GM12878 (cell line): ENCODE measurements at regions not wholly inside any gene's neighbourhood (a gene's known extent, or its start where the extent isn't known, plus 50 kb on each side); places are given as distances from the start of the nearest gene placed in this dataset.

Experiments
- ATAC-seq: fragments of 200-7000 bp; cut with Tn5 transposase; 3 replicates; pipeline ENCODE4 v1.9.1; 2020; ENCODE audit warnings: mild to moderate bottlenecking, moderate library complexity
- BruUV-seq: library from RNA; stranded (reverse); fragments of 400-500 nt; replicated peaks from 2 replicates; lab custom pipeline; 2021; lab: Mats Ljungman, UMichigan
- CTCF ChIA-PET: fragments of 300-600 bp; sonication (Branson Sonifier 250); formaldehyde crosslinking; extraction: SDS; loops from one replicate; lab custom pipeline; 2021; ENCODE audit warnings: inconsistent platforms; lab: Yijun Ruan, JAX
- POLR2A ChIA-PET: fragments of 350-600 bp; formaldehyde crosslinking; extraction: SDS; loops from one replicate; lab custom pipeline; 2021; ENCODE audit warnings: inconsistent platforms; lab: Charles Lee
- RAD21 ChIA-PET: fragments of 300-600 bp; sonication (Branson Sonifier 250); formaldehyde crosslinking; loops from one replicate; lab custom pipeline; 2023; ENCODE audit warnings: antibody characterized with exemption; ENCODE audit not compliant: unreplicated experiment; lab: Charles Lee
- SMC1A ChIA-PET: fragments of 300-600 bp; sonication (Branson Sonifier 250); formaldehyde crosslinking; loops from one replicate; lab custom pipeline; 2023; ENCODE audit not compliant: unreplicated experiment, uncharacterized antibody; lab: Charles Lee
- DNase-seq: peaks from one replicate; pipeline ENCODE4 v3.0.0-alpha.2; 2011; ENCODE audit warnings: low read depth, low spot score
- FAIRE-seq: peaks from 3 replicates; lab custom pipeline; 2011; peaks lifted over from hg19 to GRCh38; lab: Jason Lieb, UNC
- H2AFZ ChIP-seq: 2 replicates; pipeline ENCODE4 v1.6.0; 2011; ENCODE audit warnings: low read depth, low read length, control low read depth; ENCODE audit not compliant: control insufficient read depth
- H3K27ac ChIP-seq: 2 replicates; pipeline ENCODE4 v1.5.1; 2011; ENCODE audit warnings: control low read depth; ENCODE audit not compliant: control insufficient read depth, insufficient read depth
- H3K27me3 ChIP-seq, 2 experiments: replicated peaks in 1 of 2; 2 replicates each; pipeline versions ENCODE4 v1.6.0 to v1.6.1; 2011; ENCODE audit warnings: low read length in 1 of 2; ENCODE audit not compliant: control insufficient read depth in 2 of 2, insufficient read depth in 2 of 2
- H3K36me3 ChIP-seq, 2 experiments: 2 replicates each; pipeline ENCODE4 v1.5.1; 2011; ENCODE audit warnings: low read length in 1 of 2; ENCODE audit not compliant: control insufficient read depth in 2 of 2, insufficient read depth in 2 of 2
- H3K4me1 ChIP-seq: 2 replicates; pipeline ENCODE4 v1.6.1; 2011; ENCODE audit warnings: mild to moderate bottlenecking, low read length, moderate library complexity, mixed read lengths; ENCODE audit not compliant: control insufficient read depth, insufficient read depth
- H3K4me2 ChIP-seq: 2 replicates; pipeline ENCODE4 v1.6.0; 2011; ENCODE audit warnings: control low read depth; ENCODE audit not compliant: control insufficient read depth, insufficient read depth
- H3K4me3 ChIP-seq: fragments of 200-600 bp; sonication (generic); 2 replicates; pipeline ENCODE4 v1.5.1; 2016
- H3K79me2 ChIP-seq: 2 replicates; pipeline ENCODE4 v1.6.0; 2011; ENCODE audit warnings: low read length; ENCODE audit not compliant: control insufficient read depth, insufficient read depth
- H3K9ac ChIP-seq: 2 replicates; pipeline ENCODE4 v1.8.0; 2011; ENCODE audit warnings: low read length, control low read depth, mixed read lengths; ENCODE audit not compliant: control insufficient read depth, insufficient read depth
- H3K9me3 ChIP-seq: replicated peaks from 3 replicates; pipeline ENCODE4 v1.5.1; 2011; ENCODE audit warnings: mild to moderate bottlenecking, low read length; ENCODE audit not compliant: control insufficient read depth, insufficient read depth
- H4K20me1 ChIP-seq: 2 replicates; pipeline ENCODE4 v1.6.0; 2011; ENCODE audit not compliant: control insufficient read depth, insufficient read depth
- EED ChIP-seq: sonication (generic); IDR thresholded peaks from 2 replicates; pipeline ENCODE4 v1.6.1; 2016; ENCODE audit warnings: antibody characterized with exemption, low read depth
- IRF5 ChIP-seq: fragments of 450-650 bp; IDR thresholded peaks from 2 replicates; pipeline ENCODE4 v1.6.1; 2017; ENCODE audit warnings: borderline replicate concordance
- MAX ChIP-seq: IDR thresholded peaks from 2 replicates; pipeline ENCODE4 v1.6.1; 2012; ENCODE audit warnings: low read depth, low read length, improper control_type of control experiment
- NFYA ChIP-seq: IDR thresholded peaks from 2 replicates; pipeline ENCODE4 v1.6.1; 2011; ENCODE audit warnings: low read depth, mild to moderate bottlenecking, low read length, improper control_type of control experiment, borderline replicate concordance
- RELB ChIP-seq: fragments of 450-650 bp; IDR thresholded peaks from 2 replicates; pipeline ENCODE4 v1.6.1; 2017; ENCODE audit warnings: low read depth, mild to moderate bottlenecking, moderate library complexity
- SIN3A ChIP-seq: IDR thresholded peaks from 2 replicates; pipeline ENCODE4 v1.6.1; 2012; ENCODE audit warnings: low read depth, low read length, improper control_type of control experiment
- ZNF207 ChIP-seq: fragments of 450-650 bp; IDR thresholded peaks from 2 replicates; pipeline ENCODE4 v1.6.1; 2014; ENCODE audit warnings: antibody characterized with exemption, mild to moderate bottlenecking, borderline replicate concordance
- WGBS: methylation state at CpG from one replicate; pipeline ENCODE4 v1.1.6; 2016; ENCODE audit warnings: low lambda C conversion rate; ENCODE audit not compliant: insufficient replicate concordance, insufficient coverage; ENCODE audit errors: missing lambda C conversion rate; 5-methylcytosine and 5-hydroxymethylcytosine counted together
- in situ Hi-C: fragments of 300-500 bp; cut with MboI; formaldehyde crosslinking; loops from 9 replicates; pipeline ENCODE4 v1.14.3; 2018; ENCODE audit warnings: mixed read lengths
- intact Hi-C: fragments of 100-400 bp; cut with micrococcal nuclease; formaldehyde crosslinking; loops from one replicate; pipeline ENCODE4 v1.14.2; 2022; ENCODE audit not compliant: unreplicated experiment
- TF ChIP-seq, protein P1 (sequence below): IDR thresholded peaks from 2 replicates; pipeline ENCODE4 v1.6.1; 2011; ENCODE audit warnings: low read depth, low read length, improper control_type of control experiment, borderline replicate concordance
- TF ChIP-seq, protein P2 (sequence below): fragments of 150-350 bp; IDR thresholded peaks from 2 replicates; pipeline ENCODE4 v1.6.1; 2016; ENCODE audit warnings: low read depth, low read length
- TF ChIP-seq, protein P3 (sequence below): fragments of 450-650 bp; IDR thresholded peaks from 2 replicates; pipeline ENCODE4 v1.6.1; 2016; ENCODE audit warnings: mild to moderate bottlenecking, moderate library complexity, borderline replicate concordance

- POLR2A ChIA-PET, result no interaction called here
- intact Hi-C loops, result no loop called here
Measured at GRCh38 chr6:112595841-112596240, 248.7 kb downstream of the RFPL4B start.

More at GRCh38 chr6:112595841-112596240, 248.7 kb downstream of the RFPL4B start:
- RAD21 ChIA-PET, result no interaction called here
- H3K4me3 ChIP-seq, result no peak overlapping the region
- SMC1A ChIA-PET, result no interaction called here
- CTCF ChIA-PET, result no interaction called here
- FAIRE-seq, result no peak
- no peaks in the 10 kb centered on the region for H3K9me3 ChIP-seq
- no peaks in the 10 kb centered on the region for H3K27me3 ChIP-seq
- no TSS peak for BruUV-seq
- H2AFZ ChIP-seq, result no peak overlapping the region
- H4K20me1 ChIP-seq, result no peaks in the 10 kb centered on the region
- H3K36me3 ChIP-seq, result no peaks in the 10 kb centered on the region
- no peaks in the 10 kb centered on the region for H3K79me2 ChIP-seq
- WGBS, result 19% methylated on average over 2 of the region's 2 CpGs
- no peak for DNase-seq
- TF ChIP-seq EED (no peak), MAX (no peak), ZNF207 (no peak), SIN3A (no peak), IRF5 (no peak), NFYA (no peak), RELB (no peak)
- TF ChIP-seq, protein P1, sequence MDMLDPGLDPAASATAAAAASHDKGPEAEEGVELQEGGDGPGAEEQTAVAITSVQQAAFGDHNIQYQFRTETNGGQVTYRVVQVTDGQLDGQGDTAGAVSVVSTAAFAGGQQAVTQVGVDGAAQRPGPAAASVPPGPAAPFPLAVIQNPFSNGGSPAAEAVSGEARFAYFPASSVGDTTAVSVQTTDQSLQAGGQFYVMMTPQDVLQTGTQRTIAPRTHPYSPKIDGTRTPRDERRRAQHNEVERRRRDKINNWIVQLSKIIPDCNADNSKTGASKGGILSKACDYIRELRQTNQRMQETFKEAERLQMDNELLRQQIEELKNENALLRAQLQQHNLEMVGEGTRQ, result no peak
- TF ChIP-seq, protein P2, sequence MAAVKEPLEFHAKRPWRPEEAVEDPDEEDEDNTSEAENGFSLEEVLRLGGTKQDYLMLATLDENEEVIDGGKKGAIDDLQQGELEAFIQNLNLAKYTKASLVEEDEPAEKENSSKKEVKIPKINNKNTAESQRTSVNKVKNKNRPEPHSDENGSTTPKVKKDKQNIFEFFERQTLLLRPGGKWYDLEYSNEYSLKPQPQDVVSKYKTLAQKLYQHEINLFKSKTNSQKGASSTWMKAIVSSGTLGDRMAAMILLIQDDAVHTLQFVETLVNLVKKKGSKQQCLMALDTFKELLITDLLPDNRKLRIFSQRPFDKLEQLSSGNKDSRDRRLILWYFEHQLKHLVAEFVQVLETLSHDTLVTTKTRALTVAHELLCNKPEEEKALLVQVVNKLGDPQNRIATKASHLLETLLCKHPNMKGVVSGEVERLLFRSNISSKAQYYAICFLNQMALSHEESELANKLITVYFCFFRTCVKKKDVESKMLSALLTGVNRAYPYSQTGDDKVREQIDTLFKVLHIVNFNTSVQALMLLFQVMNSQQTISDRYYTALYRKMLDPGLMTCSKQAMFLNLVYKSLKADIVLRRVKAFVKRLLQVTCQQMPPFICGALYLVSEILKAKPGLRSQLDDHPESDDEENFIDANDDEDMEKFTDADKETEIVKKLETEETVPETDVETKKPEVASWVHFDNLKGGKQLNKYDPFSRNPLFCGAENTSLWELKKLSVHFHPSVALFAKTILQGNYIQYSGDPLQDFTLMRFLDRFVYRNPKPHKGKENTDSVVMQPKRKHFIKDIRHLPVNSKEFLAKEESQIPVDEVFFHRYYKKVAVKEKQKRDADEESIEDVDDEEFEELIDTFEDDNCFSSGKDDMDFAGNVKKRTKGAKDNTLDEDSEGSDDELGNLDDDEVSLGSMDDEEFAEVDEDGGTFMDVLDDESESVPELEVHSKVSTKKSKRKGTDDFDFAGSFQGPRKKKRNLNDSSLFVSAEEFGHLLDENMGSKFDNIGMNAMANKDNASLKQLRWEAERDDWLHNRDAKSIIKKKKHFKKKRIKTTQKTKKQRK, result no peak
- TF ChIP-seq, protein P3, sequence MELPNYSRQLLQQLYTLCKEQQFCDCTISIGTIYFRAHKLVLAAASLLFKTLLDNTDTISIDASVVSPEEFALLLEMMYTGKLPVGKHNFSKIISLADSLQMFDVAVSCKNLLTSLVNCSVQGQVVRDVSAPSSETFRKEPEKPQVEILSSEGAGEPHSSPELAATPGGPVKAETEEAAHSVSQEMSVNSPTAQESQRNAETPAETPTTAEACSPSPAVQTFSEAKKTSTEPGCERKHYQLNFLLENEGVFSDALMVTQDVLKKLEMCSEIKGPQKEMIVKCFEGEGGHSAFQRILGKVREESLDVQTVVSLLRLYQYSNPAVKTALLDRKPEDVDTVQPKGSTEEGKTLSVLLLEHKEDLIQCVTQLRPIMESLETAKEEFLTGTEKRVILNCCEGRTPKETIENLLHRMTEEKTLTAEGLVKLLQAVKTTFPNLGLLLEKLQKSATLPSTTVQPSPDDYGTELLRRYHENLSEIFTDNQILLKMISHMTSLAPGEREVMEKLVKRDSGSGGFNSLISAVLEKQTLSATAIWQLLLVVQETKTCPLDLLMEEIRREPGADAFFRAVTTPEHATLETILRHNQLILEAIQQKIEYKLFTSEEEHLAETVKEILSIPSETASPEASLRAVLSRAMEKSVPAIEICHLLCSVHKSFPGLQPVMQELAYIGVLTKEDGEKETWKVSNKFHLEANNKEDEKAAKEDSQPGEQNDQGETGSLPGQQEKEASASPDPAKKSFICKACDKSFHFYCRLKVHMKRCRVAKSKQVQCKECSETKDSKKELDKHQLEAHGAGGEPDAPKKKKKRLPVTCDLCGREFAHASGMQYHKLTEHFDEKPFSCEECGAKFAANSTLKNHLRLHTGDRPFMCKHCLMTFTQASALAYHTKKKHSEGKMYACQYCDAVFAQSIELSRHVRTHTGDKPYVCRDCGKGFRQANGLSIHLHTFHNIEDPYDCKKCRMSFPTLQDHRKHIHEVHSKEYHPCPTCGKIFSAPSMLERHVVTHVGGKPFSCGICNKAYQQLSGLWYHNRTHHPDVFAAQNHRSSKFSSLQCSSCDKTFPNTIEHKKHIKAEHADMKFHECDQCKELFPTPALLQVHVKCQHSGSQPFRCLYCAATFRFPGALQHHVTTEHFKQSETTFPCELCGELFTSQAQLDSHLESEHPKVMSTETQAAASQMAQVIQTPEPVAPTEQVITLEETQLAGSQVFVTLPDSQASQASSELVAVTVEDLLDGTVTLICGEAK, result no peak
- H3K4me2 ChIP-seq, result no peak overlapping the region
- H3K27ac ChIP-seq, result no peak overlapping the region
- no peak overlapping the region for H3K9ac ChIP-seq
- H3K4me1 ChIP-seq, result no peaks in the 10 kb centered on the region
- in situ Hi-C loops, result no loop called here
- ATAC-seq, result no peak
